Pancreas (tissue), 10 donors: ENCODE measurements at regions not wholly inside any gene's neighbourhood (a gene's known extent, or its start where the extent isn't known, plus 50 kb on each side); places are given as distances from the start of the nearest gene placed in this dataset.

Experiments
- ATAC-seq, 4 donors: fragments of 200-7000 bp; cut with Tn5 transposase; one replicate each; pipeline versions ENCODE4 v1.8.0 to v1.9.1; 2020; ENCODE audit warnings: mild to moderate bottlenecking in 4 of 4, moderate library complexity in 4 of 4
- DNase-seq, 6 donors: peaks; one replicate each; pipeline ENCODE4 v3.0.0-alpha.2; 2020
- FAIRE-seq: peaks from 2 replicates; lab custom pipeline; 2012; peaks lifted over from hg19 to GRCh38; lab: Jason Lieb, UNC
- H3K27ac ChIP-seq, 4 donors: fragments of 200-600 bp; sonication (generic); 1 replicate in 3 of 4; 2 replicates in 1 of 4; pipeline versions ENCODE4 v1.5.0 to v1.8.0; 2020
- H3K27me3 ChIP-seq, 4 donors: fragments of 200-600 bp; one replicate each; pipeline ENCODE4 v1.8.0; 2021
- H3K36me3 ChIP-seq, 3 donors: fragments of 200-600 bp; sonication (generic) in 1 of 3; one replicate each; pipeline versions ENCODE4 v1.5.0 to v1.8.0; 2020 to 2021
- H3K4me1 ChIP-seq, 3 donors: fragments of 200-600 bp; one replicate each; pipeline ENCODE4 v1.8.0; 2021
- H3K4me3 ChIP-seq, 4 donors: fragments of 200-600 bp; sonication (generic) in 2 of 4; one replicate each; pipeline versions ENCODE4 v1.5.0 to v1.8.0; 2020 to 2021
- H3K9me3 ChIP-seq, 4 donors: fragments of 200-600 bp; one replicate each; pipeline ENCODE4 v1.8.0; 2021
- WGBS, 2 donors: extraction: QIAGEN DNeasy Blood & Tissue Kit; methylation state at CpG; one replicate each; pipeline ENCODE4 v1.1.7; 2013; 5-methylcytosine and 5-hydroxymethylcytosine counted together
- intact Hi-C, 3 donors: fragments of 100-400 bp; cut with DNase I; formaldehyde crosslinking; loops; one replicate each; pipeline versions ENCODE4 v1.11.1 to v1.14.2; 2022
- TF ChIP-seq, protein P1 (sequence below), 4 donors: fragments of 200-600 bp; sonication (generic) in 3 of 4; IDR thresholded peaks; one replicate each; pipeline versions ENCODE4 v1.5.0 to v1.8.0; 2021; ENCODE audit warnings: antibody characterized with exemption in 4 of 4
- donor health status: healthy with polysubstance abuse.
- donor health status: DM: no; HTN: no; CAD: no; lungs with moderate emphysema.
- donor health status: DM: no; HTN: no; CAD: no.
- donor health status: control.
- donor health status: control.
- donor health status: Bipolar disorder and iron deficiency.
- donor health status: DM: yes; HTN: yes; CAD: no.
- donor health status: DM: no; HTN: no; CAD: no.
- donor health status: DM: no; HTN: no; CAD: no.
- donor health status: DM: yes; HTN: yes; CAD: no.

DNA sequence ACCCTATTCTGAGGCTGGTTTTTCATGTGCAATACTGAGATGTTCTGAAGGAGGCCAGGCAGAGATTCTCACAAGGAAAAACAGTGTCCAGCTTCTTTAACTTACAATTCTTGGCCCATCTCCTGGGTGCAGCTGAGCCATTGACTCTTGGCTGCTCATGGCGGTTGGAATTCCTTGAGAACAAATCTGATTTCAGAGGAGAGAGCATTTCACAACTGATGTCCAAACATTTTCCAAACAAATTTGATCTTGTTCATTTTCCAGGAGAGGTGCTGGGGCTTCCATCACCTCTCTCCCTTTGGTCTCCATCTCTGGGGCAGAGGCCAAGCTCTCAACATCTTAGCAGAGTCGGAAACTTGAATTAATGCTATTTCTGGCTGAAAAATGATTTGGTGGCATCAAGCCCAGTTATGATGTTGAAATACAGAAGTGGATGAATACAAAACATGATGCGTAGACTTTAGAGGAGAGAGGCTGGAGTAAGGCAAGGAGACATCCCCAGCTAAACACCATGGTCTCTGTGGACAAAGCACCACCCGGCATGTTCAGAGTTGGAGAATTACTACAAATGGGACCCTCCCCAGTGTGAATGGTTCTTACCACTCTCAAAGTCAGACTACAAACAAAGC lies 593.0 kb downstream of the VRK1 start:
- Histone ChIP-seq H3K36me3 (no peaks in the 10 kb centered on the region), H3K27me3 (no peaks in the 10 kb centered on the region), H3K4me3 (no peak overlapping the region), H3K27ac (no peak overlapping the region), H3K4me1 (no peaks in the 10 kb centered on the region), H3K9me3 (no peaks in the 10 kb centered on the region)
- intact Hi-C loops, result no loop called here
- ATAC-seq, result peak in 3 of 4 donors; percentile 12 to 17 (median 12)
- no peak for DNase-seq
- TF ChIP-seq, protein P1, sequence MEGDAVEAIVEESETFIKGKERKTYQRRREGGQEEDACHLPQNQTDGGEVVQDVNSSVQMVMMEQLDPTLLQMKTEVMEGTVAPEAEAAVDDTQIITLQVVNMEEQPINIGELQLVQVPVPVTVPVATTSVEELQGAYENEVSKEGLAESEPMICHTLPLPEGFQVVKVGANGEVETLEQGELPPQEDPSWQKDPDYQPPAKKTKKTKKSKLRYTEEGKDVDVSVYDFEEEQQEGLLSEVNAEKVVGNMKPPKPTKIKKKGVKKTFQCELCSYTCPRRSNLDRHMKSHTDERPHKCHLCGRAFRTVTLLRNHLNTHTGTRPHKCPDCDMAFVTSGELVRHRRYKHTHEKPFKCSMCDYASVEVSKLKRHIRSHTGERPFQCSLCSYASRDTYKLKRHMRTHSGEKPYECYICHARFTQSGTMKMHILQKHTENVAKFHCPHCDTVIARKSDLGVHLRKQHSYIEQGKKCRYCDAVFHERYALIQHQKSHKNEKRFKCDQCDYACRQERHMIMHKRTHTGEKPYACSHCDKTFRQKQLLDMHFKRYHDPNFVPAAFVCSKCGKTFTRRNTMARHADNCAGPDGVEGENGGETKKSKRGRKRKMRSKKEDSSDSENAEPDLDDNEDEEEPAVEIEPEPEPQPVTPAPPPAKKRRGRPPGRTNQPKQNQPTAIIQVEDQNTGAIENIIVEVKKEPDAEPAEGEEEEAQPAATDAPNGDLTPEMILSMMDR (IDR thresholded peaks at IDR 0.05), result no peak
- no peak for FAIRE-seq
- 69 to 90% methylated on average over 4 of the region's 4 CpGs for WGBS, 2 donors

DNA sequence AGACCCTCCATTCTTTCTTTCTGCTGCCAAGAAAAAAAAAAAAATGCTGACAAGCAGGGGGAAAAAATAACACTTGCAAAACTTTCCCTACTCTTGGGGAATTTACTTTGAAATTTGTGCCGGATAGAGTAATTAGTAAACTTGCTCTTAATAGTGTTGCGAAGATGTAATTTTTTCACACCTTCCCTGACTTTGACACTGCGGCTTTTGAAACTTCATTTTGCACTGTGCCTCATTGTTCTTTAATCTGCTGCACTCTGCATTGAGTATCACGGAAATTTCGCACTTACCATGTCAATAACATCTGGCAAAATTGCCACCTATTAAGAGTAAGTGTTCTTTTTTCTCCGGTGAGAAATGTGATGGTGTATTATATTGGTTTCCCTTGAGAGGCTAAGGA lies 596.1 kb downstream of the VRK1 start:
- Histone ChIP-seq H3K4me1 (no peaks in the 10 kb centered on the region), H3K27me3 (no peaks in the 10 kb centered on the region), H3K4me3 (no peak overlapping the region), H3K36me3 (no peaks in the 10 kb centered on the region), H3K9me3 (no peaks in the 10 kb centered on the region), H3K27ac (no peak overlapping the region)
- no peak for DNase-seq
- 19 to 28% methylated on average over 6 of the region's 6 CpGs for WGBS, 2 donors
- no peak for ATAC-seq
- TF ChIP-seq, protein P1 (IDR thresholded peaks at IDR 0.05), result no peak
- FAIRE-seq, result no peak
- intact Hi-C loops, result no loop called here

- Histone ChIP-seq H3K27me3 (no peaks in the 10 kb centered on the region), H3K4me3 (no peak overlapping the region), H3K27ac (no peak overlapping the region), H3K36me3 (no peaks in the 10 kb centered on the region), H3K9me3 (no peaks in the 10 kb centered on the region), H3K4me1 (no peaks in the 10 kb centered on the region)
- DNase-seq (no peak), FAIRE-seq (no peak), ATAC-seq (no peak)
- intact Hi-C loops, result no loop called here
- TF ChIP-seq, protein P1 (IDR thresholded peaks at IDR 0.05), result no peak
- 63 to 76% methylated on average over 4 of the region's 4 CpGs for WGBS, 2 donors
These were observed 597.9 kb downstream of the VRK1 start for GRCh38 chr14:97395068-97395467.

GRCh38 chr14:97401714-97402113 lies 604.5 kb downstream of the VRK1 start:
- H3K27ac ChIP-seq, result no peak overlapping the region
- H3K4me1 ChIP-seq, result no peaks in the 10 kb centered on the region
- intact Hi-C loops, result no loop called here
- ATAC-seq, result no peak
- TF ChIP-seq, protein P1 (IDR thresholded peaks at IDR 0.05), result no peak
- H3K36me3 ChIP-seq, result no peaks in the 10 kb centered on the region
- H3K9me3 ChIP-seq, result no peaks in the 10 kb centered on the region
- H3K4me3 ChIP-seq, result no peak overlapping the region
- no peak for FAIRE-seq
- H3K27me3 ChIP-seq, result peaks cover 0 to 7% (median 0%) of the 10 kb centered on the region in 4 donors
- WGBS, 2 donors, result 60 to 72% methylated on average over 7 of the region's 7 CpGs
- DNase-seq, result no peak

DNA sequence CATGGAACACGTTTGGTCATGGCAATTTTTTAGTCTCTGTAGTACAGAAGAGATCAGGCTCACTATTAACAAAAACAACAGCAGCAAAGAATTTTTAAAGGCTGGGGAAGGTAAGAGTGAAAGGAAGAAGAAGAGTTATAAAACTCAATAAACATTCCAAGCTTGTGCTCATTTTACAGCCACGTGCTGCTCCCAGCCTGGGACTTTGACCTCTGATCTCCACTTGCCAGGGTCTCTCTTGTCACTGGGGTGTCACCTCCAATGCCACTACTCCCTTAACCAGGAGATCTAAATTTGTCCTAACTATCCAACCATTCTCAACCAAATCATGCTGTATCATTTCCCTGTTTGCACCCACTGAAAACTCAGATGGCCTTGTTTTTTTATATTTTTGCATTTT lies 605.1 kb downstream of the VRK1 start:
- Histone ChIP-seq H3K4me1 (no peaks in the 10 kb centered on the region), H3K9me3 (no peaks in the 10 kb centered on the region), H3K36me3 (no peaks in the 10 kb centered on the region), H3K27ac (no peak overlapping the region), H3K4me3 (no peak overlapping the region), H3K27me3 (peaks cover 0 to 7% (median 0%) of the 10 kb centered on the region in 4 donors)
- intact Hi-C loops, result no loop called here
- no peak for FAIRE-seq
- TF ChIP-seq, protein P1 (IDR thresholded peaks at IDR 0.05), result no peak
- DNase-seq, result no peak
- no peak for ATAC-seq
- 23 to 33% methylated on average over 2 of the region's 2 CpGs for WGBS, 2 donors
